ENCODE measurements at regions not wholly inside any gene's neighbourhood (a gene's known extent, or its start where the extent isn't known, plus 50 kb on each side); places are given as distances from the start of the nearest gene placed in this dataset.

GRCh38 chr15:69664572-69665571 is 212.3 kb downstream of the RPLP1 start:
- no peak for DNase-seq (ENCODE audit: extremely low spot score)
- H3K27me3 ChIP-seq = peaks cover 0 to 44% (median 0%) of the 10 kb centered on the region in 4 donors
- H3K9me3 ChIP-seq = no peaks in the 10 kb centered on the region
- 71% methylated on average over 19 of the region's 28 CpGs for WGBS
- peaks cover 0 to 22% (median 19%) of the 10 kb centered on the region in 4 donors for H3K4me1 ChIP-seq
- no peak for TF ChIP-seq EP300 (IDR thresholded peaks at IDR 0.05)
- TF ChIP-seq POLR2A (IDR thresholded peaks at IDR 0.05; ENCODE audit: low read depth) = no peak
- TF ChIP-seq POLR2AphosphoS5 (IDR thresholded peaks at IDR 0.05) = no peak
- no peak for TF ChIP-seq CTCF (IDR thresholded peaks at IDR 0.05)
- no peak overlapping the region for H3K27ac ChIP-seq (replicated peaks in 1 of 4)
- intact Hi-C loops (cut with DNase I) = no loop called here
- no peaks in the 10 kb centered on the region for H3K36me3 ChIP-seq
- no peak overlapping the region for H3K4me3 ChIP-seq

GRCh38 chr15:69665641-69666111 is 213.1 kb downstream of the RPLP1 start:
- no peak for DNase-seq (ENCODE audit: extremely low spot score)
- TF ChIP-seq POLR2AphosphoS5 (IDR thresholded peaks at IDR 0.05) = no peak
- no peak for TF ChIP-seq POLR2A (IDR thresholded peaks at IDR 0.05; ENCODE audit: low read depth)
- TF ChIP-seq CTCF (IDR thresholded peaks at IDR 0.05) = no peak
- TF ChIP-seq EP300 (IDR thresholded peaks at IDR 0.05) = no peak
- 43% methylated on average over 10 of the region's 10 CpGs for WGBS

GRCh38 chr15:69666441-69666882 is 213.8 kb downstream of the RPLP1 start:
- no peaks in the 10 kb centered on the region for H3K9me3 ChIP-seq
- 79% methylated on average over 8 of the region's 10 CpGs for WGBS
- H3K4me3 ChIP-seq = no peak overlapping the region
- no peak overlapping the region for H3K27ac ChIP-seq (replicated peaks in 1 of 4)
- intact Hi-C loops (cut with DNase I) = no loop called here
- no peaks in the 10 kb centered on the region for H3K36me3 ChIP-seq
- TF ChIP-seq CTCF (IDR thresholded peaks at IDR 0.05) = no peak
- no peak for TF ChIP-seq POLR2A (IDR thresholded peaks at IDR 0.05; ENCODE audit: low read depth)
- no peak for TF ChIP-seq POLR2AphosphoS5 (IDR thresholded peaks at IDR 0.05)
- TF ChIP-seq EP300 (IDR thresholded peaks at IDR 0.05) = no peak
- peaks cover 0 to 28% (median 0%) of the 10 kb centered on the region in 4 donors for H3K27me3 ChIP-seq
- peaks cover 0 to 22% (median 19%) of the 10 kb centered on the region in 4 donors for H3K4me1 ChIP-seq
- no peak for DNase-seq (ENCODE audit: extremely low spot score)

More at GRCh38 chr15:69665641-69666111, 213.1 kb downstream of the RPLP1 start:
- no peak overlapping the region for H3K4me3 ChIP-seq
- H3K9me3 ChIP-seq = no peaks in the 10 kb centered on the region
- peaks cover 0 to 22% (median 19%) of the 10 kb centered on the region in 4 donors for H3K4me1 ChIP-seq
- intact Hi-C loops (cut with DNase I) = no loop called here
- peaks cover 0 to 36% (median 0%) of the 10 kb centered on the region in 4 donors for H3K27me3 ChIP-seq
- no peak overlapping the region for H3K27ac ChIP-seq (replicated peaks in 1 of 4)
- H3K36me3 ChIP-seq = no peaks in the 10 kb centered on the region

- intact Hi-C loops (cut with DNase I) = no loop called here
- 73% methylated on average over 17 of the region's 19 CpGs for WGBS
- no peak for DNase-seq (ENCODE audit: extremely low spot score)
- H3K27me3 ChIP-seq = peaks cover 0 to 21% (median 0%) of the 10 kb centered on the region in 4 donors
- H3K9me3 ChIP-seq = no peaks in the 10 kb centered on the region
- H3K27ac ChIP-seq (replicated peaks in 1 of 4) = no peak overlapping the region
- H3K36me3 ChIP-seq = no peaks in the 10 kb centered on the region
- TF ChIP-seq POLR2A (IDR thresholded peaks at IDR 0.05; ENCODE audit: low read depth) (no peak), EP300 (IDR thresholded peaks at IDR 0.05) (no peak), POLR2AphosphoS5 (IDR thresholded peaks at IDR 0.05) (no peak), CTCF (IDR thresholded peaks at IDR 0.05) (no peak)
- peaks cover 0 to 22% (median 19%) of the 10 kb centered on the region in 4 donors for H3K4me1 ChIP-seq
- no peak overlapping the region for H3K4me3 ChIP-seq
Observed at GRCh38 chr15:69666921-69667811, 214.5 kb downstream of the RPLP1 start.

Data from esophagus muscularis mucosa (tissue), 4 donors.